Sigmoid colon (tissue), 6 donors: ENCODE measurements at regions not wholly inside any gene's neighbourhood (a gene's known extent, or its start where the extent isn't known, plus 50 kb on each side); places are given as distances from the start of the nearest gene placed in this dataset.

Source experiments
- DNase-seq: peaks from one replicate; pipeline ENCODE4 v3.0.0-alpha.2; 2019
- H3K27ac ChIP-seq, 4 donors: fragments of 200-600 bp; sonication (generic); one replicate each; pipeline ENCODE4 v1.5.1; 2016 to 2019; ENCODE audit warnings: mild to moderate bottlenecking in 1 of 4
- H3K27me3 ChIP-seq, 3 donors: fragments of 200-600 bp; sonication (generic); one replicate each; pipeline ENCODE4 v1.5.1; 2019; ENCODE audit warnings: mild to moderate bottlenecking in 1 of 3
- H3K36me3 ChIP-seq, 4 donors: fragments of 200-600 bp; sonication (generic); one replicate each; pipeline ENCODE4 v1.5.1; 2016 to 2019
- H3K4me1 ChIP-seq, 4 donors: fragments of 200-600 bp; sonication (generic); one replicate each; pipeline ENCODE4 v1.5.1; 2017 to 2019
- H3K4me3 ChIP-seq, 4 donors: fragments of 200-600 bp; sonication (generic); one replicate each; pipeline ENCODE4 v1.5.1; 2017 to 2019; ENCODE audit warnings: mild to moderate bottlenecking in 2 of 4, moderate library complexity in 1 of 4
- H3K9me3 ChIP-seq, 4 donors: fragments of 200-600 bp in 3 of 4; sonication (generic) in 3 of 4; one replicate each; pipeline versions ENCODE4 v1.5.1 to v1.6.1; 2013 to 2019
- CTCF ChIP-seq, 4 experiments: fragments of 450-650 bp in 3 of 4; fragments of 200-600 bp in 1 of 4; IDR thresholded peaks; one replicate each; pipeline ENCODE4 v1.5.1; 2016 to 2019; ENCODE audit warnings: antibody characterized with exemption in 4 of 4, mild to moderate bottlenecking in 3 of 4, moderate library complexity in 2 of 4
- EP300 ChIP-seq, 4 donors: sonication (generic); formaldehyde crosslinking; IDR thresholded peaks; one replicate each; pipeline ENCODE4 v1.6.1; 2017; ENCODE audit warnings: antibody characterized with exemption in 4 of 4
- POLR2A ChIP-seq, 2 donors: fragments of 450-650 bp; IDR thresholded peaks; one replicate each; pipeline ENCODE4 v1.6.1; 2016; ENCODE audit warnings: antibody characterized with exemption in 2 of 2, mild to moderate bottlenecking in 2 of 2, moderate library complexity in 2 of 2
- POLR2AphosphoS5 ChIP-seq, 4 donors: sonication (generic); formaldehyde crosslinking; IDR thresholded peaks; one replicate each; pipeline ENCODE4 v1.6.1; 2017; ENCODE audit warnings: antibody characterized with exemption in 4 of 4
- WGBS, 2 donors: extraction: QIAGEN DNeasy Blood & Tissue Kit; methylation state at CpG; one replicate each; pipeline ENCODE4 v1.1.7; 2013; 5-methylcytosine and 5-hydroxymethylcytosine counted together
- intact Hi-C: fragments of 100-400 bp; cut with DNase I; formaldehyde crosslinking; loops from one replicate; pipeline ENCODE4 v1.15.1; 2023
- donor health status: healthy with polysubstance abuse.
- donor health status: healthy.

DNA sequence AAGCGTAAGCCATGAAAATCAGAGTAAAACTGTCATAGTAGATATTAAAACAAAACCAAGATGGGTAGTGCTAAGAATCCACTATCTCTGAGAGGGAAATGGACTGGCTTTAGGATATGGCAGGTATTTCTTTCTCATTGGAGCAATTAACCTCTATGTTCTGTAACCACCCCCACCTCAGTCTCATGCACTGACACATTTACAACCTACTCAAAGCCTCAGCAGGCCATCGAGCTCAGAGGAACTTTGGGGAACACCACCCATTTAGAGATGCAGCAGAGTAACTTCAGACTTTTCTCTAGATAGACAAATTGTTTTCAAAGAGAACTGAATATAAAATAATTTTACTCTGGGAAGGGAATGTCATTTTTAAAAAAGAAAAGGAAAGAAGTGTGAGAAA is 615.8 kb upstream of the ZFHX3 start:
- no peak for TF ChIP-seq EP300 (IDR thresholded peaks at IDR 0.05)
- intact Hi-C loops, result no loop called here
- no peaks in the 10 kb centered on the region for H3K4me1 ChIP-seq
- no peaks in the 10 kb centered on the region for H3K27me3 ChIP-seq
- no peaks in the 10 kb centered on the region for H3K36me3 ChIP-seq
- H3K9me3 ChIP-seq, result no peaks in the 10 kb centered on the region
- no peak overlapping the region for H3K4me3 ChIP-seq
- H3K27ac ChIP-seq, result no peak overlapping the region
- 47 to 51% methylated on average over 2 of the region's 2 CpGs for WGBS, 2 donors
- no peak for DNase-seq

DNA sequence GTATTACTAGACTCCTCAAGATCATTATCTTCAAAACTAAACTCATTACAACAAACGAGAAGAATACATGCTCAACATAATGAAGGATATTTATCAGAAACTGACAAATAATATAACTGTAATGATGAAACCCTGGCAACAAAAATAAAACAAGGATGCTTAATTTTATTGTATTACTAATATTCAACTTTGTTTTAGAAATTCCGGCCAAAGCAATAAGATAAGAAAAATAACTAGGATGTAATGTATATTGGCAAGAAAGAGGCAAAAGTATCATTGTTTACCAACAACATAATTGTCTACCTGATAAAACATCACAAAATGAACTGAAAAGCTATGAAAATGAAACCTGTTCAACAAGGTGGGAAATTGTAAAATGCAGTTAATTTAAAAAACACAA is 588.3 kb upstream of the ZFHX3 start:
- WGBS, 2 donors, result 90% methylated on average over 2 of the region's 2 CpGs
- Histone ChIP-seq H3K4me1 (no peaks in the 10 kb centered on the region), H3K27ac (no peak overlapping the region), H3K36me3 (no peaks in the 10 kb centered on the region), H3K4me3 (no peak overlapping the region), H3K9me3 (peaks cover 0 to 3% (median 0%) of the 10 kb centered on the region in 4 donors), H3K27me3 (no peaks in the 10 kb centered on the region)
- DNase-seq, result no peak
- TF ChIP-seq CTCF (IDR thresholded peaks at IDR 0.05), result no peak
- intact Hi-C loops, result no loop called here

GRCh38 chr16:73629011-73629410 is 581.1 kb upstream of the ZFHX3 start:
- DNase-seq, result no peak

DNA sequence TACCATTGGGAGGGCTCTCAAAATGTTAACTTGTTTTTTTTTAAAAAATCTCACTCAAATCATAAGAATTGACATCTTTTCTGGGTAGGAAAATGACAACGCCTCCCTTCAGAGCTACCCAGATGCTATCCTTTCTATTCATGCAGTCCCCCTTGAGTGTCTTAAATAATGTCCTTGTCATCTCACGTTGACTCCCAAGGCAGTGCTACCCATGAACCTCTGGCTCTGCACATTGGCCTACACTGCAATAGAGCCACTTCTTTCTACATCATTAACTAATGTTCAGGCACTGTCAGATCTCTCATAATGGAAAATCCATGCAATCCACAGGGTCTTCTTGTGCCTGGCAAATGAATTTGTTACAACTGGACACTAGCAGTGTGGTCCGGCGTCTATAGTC is 569.8 kb upstream of the ZFHX3 start:
- no peak for TF ChIP-seq CTCF (IDR thresholded peaks at IDR 0.05)
- TF ChIP-seq POLR2AphosphoS5 (IDR thresholded peaks at IDR 0.05), result no peak
- TF ChIP-seq POLR2A (IDR thresholded peaks at IDR 0.05), result no peak
- TF ChIP-seq EP300 (IDR thresholded peaks at IDR 0.05), result no peak
- intact Hi-C loops, result no loop called here
- no peak overlapping the region for H3K4me3 ChIP-seq
- no peak overlapping the region for H3K27ac ChIP-seq
- H3K9me3 ChIP-seq, result no peaks in the 10 kb centered on the region
- H3K4me1 ChIP-seq, result no peaks in the 10 kb centered on the region
- H3K27me3 ChIP-seq, result no peaks in the 10 kb centered on the region
- 87 to 92% methylated on average over 4 of the region's 4 CpGs for WGBS, 2 donors
- no peak for DNase-seq
- H3K36me3 ChIP-seq, result no peaks in the 10 kb centered on the region

More at GRCh38 chr16:73629011-73629410, 581.1 kb upstream of the ZFHX3 start:
- Histone ChIP-seq H3K9me3 (no peaks in the 10 kb centered on the region), H3K4me3 (no peak overlapping the region), H3K27ac (no peak overlapping the region), H3K27me3 (no peaks in the 10 kb centered on the region), H3K4me1 (no peaks in the 10 kb centered on the region), H3K36me3 (no peaks in the 10 kb centered on the region)
- intact Hi-C loops, result no loop called here
- WGBS, 2 donors, result 57 to 74% methylated on average over 8 of the region's 8 CpGs
- no peak for TF ChIP-seq EP300 (IDR thresholded peaks at IDR 0.05)
- no peak for TF ChIP-seq POLR2A (IDR thresholded peaks at IDR 0.05)
- no peak for TF ChIP-seq POLR2AphosphoS5 (IDR thresholded peaks at IDR 0.05)
- no peak for TF ChIP-seq CTCF (IDR thresholded peaks at IDR 0.05)

DNA sequence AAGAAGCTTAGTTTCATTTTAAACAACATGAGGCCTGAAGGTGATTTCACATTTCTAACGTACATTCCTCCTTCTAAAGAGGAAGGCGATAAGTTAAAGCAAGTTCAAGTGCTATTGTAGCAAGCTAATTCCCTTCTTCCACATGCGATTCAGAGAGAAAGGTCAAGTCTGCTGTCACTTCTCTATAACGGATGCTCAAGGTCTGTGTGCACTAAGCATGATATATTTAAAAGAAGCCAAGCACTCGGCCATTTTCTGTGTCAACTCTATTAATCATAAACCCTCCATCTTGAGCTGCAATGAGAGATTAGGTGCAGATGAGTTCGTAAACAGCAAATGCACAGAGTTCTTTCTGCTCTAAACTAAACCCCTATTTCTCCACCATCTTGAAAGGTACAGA is 568.8 kb upstream of the ZFHX3 start:
- Histone ChIP-seq H3K27ac (no peak overlapping the region), H3K27me3 (no peaks in the 10 kb centered on the region), H3K36me3 (no peaks in the 10 kb centered on the region), H3K4me1 (no peaks in the 10 kb centered on the region), H3K4me3 (no peak overlapping the region), H3K9me3 (no peaks in the 10 kb centered on the region)
- TF ChIP-seq POLR2AphosphoS5 (IDR thresholded peaks at IDR 0.05) (no peak), POLR2A (IDR thresholded peaks at IDR 0.05) (no peak), EP300 (IDR thresholded peaks at IDR 0.05) (no peak), CTCF (IDR thresholded peaks at IDR 0.05) (no peak)
- WGBS, 2 donors, result 78 to 83% methylated on average over 6 of the region's 6 CpGs
- intact Hi-C loops, result no loop called here
- no peak for DNase-seq
